Lung (tissue), 11 donors: ENCODE measurements at regions not wholly inside any gene's neighbourhood (a gene's known extent, or its start where the extent isn't known, plus 50 kb on each side); places are given as distances from the start of the nearest gene placed in this dataset.

Experiments used
- ATAC-seq: fragments of 200-7000 bp; cut with Tn5 transposase; one replicate; pipeline ENCODE4 v1.9.1; 2020; ENCODE audit warnings: moderate number of reproducible peaks; ENCODE audit not compliant: insufficient read depth, low FRiP score
- DNase-seq, 3 donors: peaks; one replicate each; pipeline ENCODE4 v3.0.0-alpha.2; 2013 to 2017
- H3K27ac ChIP-seq, 2 donors: one replicate each; pipeline ENCODE4 v1.5.1; 2013; ENCODE audit warnings: mild to moderate bottlenecking in 2 of 2, moderate library complexity in 2 of 2, control low read depth in 1 of 2, inconsistent platforms in 1 of 2, low read depth in 1 of 2, low read length in 1 of 2
- H3K27me3 ChIP-seq, 3 donors: one replicate each; pipeline ENCODE4 v1.5.1; 2013; ENCODE audit warnings: low read length in 2 of 3; ENCODE audit not compliant: control insufficient read depth in 3 of 3, insufficient read depth in 3 of 3
- H3K36me3 ChIP-seq, 4 donors: one replicate each; pipeline ENCODE4 v1.5.1; 2013; ENCODE audit warnings: low read length in 4 of 4, mild to moderate bottlenecking in 1 of 4, moderate library complexity in 1 of 4; ENCODE audit not compliant: control insufficient read depth in 4 of 4, insufficient read depth in 4 of 4
- H3K4me1 ChIP-seq, 5 donors: one replicate each; pipeline ENCODE4 v1.5.1; 2013; ENCODE audit warnings: low read length in 5 of 5, mild to moderate bottlenecking in 2 of 5, moderate library complexity in 1 of 5; ENCODE audit not compliant: control insufficient read depth in 5 of 5, insufficient read depth in 5 of 5
- H3K4me3 ChIP-seq: one replicate; pipeline ENCODE4 v1.5.1; 2013; ENCODE audit warnings: mild to moderate bottlenecking, control low read depth, moderate library complexity
- H3K9ac ChIP-seq, 2 donors: one replicate each; pipeline ENCODE4 v1.5.1; 2013; ENCODE audit warnings: low read length in 2 of 2, control low read depth in 1 of 2; ENCODE audit not compliant: insufficient read depth in 1 of 2
- H3K9me3 ChIP-seq, 4 donors: one replicate each; pipeline ENCODE4 v1.5.1; 2013; ENCODE audit warnings: low read length in 3 of 4, mild to moderate bottlenecking in 1 of 4, moderate library complexity in 1 of 4; ENCODE audit not compliant: control insufficient read depth in 4 of 4, insufficient read depth in 3 of 4
- CTCF ChIP-seq: IDR thresholded peaks from 2 replicates; pipeline ENCODE4 v1.5.1; 2012; ENCODE audit warnings: mild to moderate bottlenecking; ENCODE audit errors: control extremely low read depth, extremely low read depth
- WGBS, 2 donors: extraction: QIAGEN DNeasy Blood & Tissue Kit; methylation state at CpG; one replicate each; pipeline ENCODE4 v1.1.7; 2013; 5-methylcytosine and 5-hydroxymethylcytosine counted together
- donor health status: control.
- donor health status: control.
- donor health status: Bipolar disorder and iron deficiency.
- donor health status: healthy.
- donor health status: DM: yes; HTN: yes; CAD: no.

GRCh38 chr6:144586986-144587385, 301.9 kb downstream of the UTRN start:
- Histone ChIP-seq H3K9me3 (no peaks in the 10 kb centered on the region), H3K4me3 (no peak overlapping the region), H3K4me1 (peaks cover 0 to 10% (median 0%) of the 10 kb centered on the region in 5 donors), H3K9ac (no peak overlapping the region), H3K27ac (no peak overlapping the region), H3K36me3 (peaks cover 0 to 6% (median 1%) of the 10 kb centered on the region in 4 donors), H3K27me3 (no peaks in the 10 kb centered on the region)
- no peak for ATAC-seq
- no peak for DNase-seq
- 76 to 87% methylated on average over 3 of the region's 3 CpGs for WGBS, 2 donors
- no peak for TF ChIP-seq CTCF

GRCh38 chr6:144588697-144589325, 303.7 kb downstream of the UTRN start:
- DNase-seq (peak in 1 of 3 donors; percentile 37), ATAC-seq (no peak)
- no peak overlapping the region for H3K27ac ChIP-seq
- 79 to 84% methylated on average over 1 of the region's 1 CpG for WGBS, 2 donors
- TF ChIP-seq CTCF = no peak
- H3K9me3 ChIP-seq = no peaks in the 10 kb centered on the region
- H3K4me3 ChIP-seq = no peak overlapping the region
- H3K27me3 ChIP-seq = no peaks in the 10 kb centered on the region
- peaks cover 0 to 13% (median 1%) of the 10 kb centered on the region in 4 donors for H3K36me3 ChIP-seq
- no peak overlapping the region for H3K9ac ChIP-seq
- H3K4me1 ChIP-seq = peaks cover 0 to 3% (median 0%) of the 10 kb centered on the region in 5 donors

- no peaks in the 10 kb centered on the region for H3K9me3 ChIP-seq
- no peak overlapping the region for H3K9ac ChIP-seq
- H3K27me3 ChIP-seq = no peaks in the 10 kb centered on the region
- peaks cover 0 to 3% (median 0%) of the 10 kb centered on the region in 5 donors for H3K4me1 ChIP-seq
- no peak overlapping the region for H3K27ac ChIP-seq
- no peak overlapping the region for H3K4me3 ChIP-seq
- DNase-seq (peak in 2 of 3 donors; percentile 15 to 38), ATAC-seq (peak; percentile 68)
- WGBS, 2 donors = 35 to 43% methylated on average over 4 of the region's 4 CpGs
- TF ChIP-seq CTCF = no peak
- peaks cover 0 to 13% (median 1%) of the 10 kb centered on the region in 4 donors for H3K36me3 ChIP-seq
These were observed 305.4 kb downstream of the UTRN start for GRCh38 chr6:144590532-144590931.

GRCh38 chr6:144593392-144593791, 308.3 kb downstream of the UTRN start:
- WGBS, 2 donors = 95 to 100% methylated on average over 1 of the region's 1 CpG
- Histone ChIP-seq H3K4me3 (no peak overlapping the region), H3K9me3 (no peaks in the 10 kb centered on the region), H3K9ac (no peak overlapping the region), H3K36me3 (peaks cover 0 to 9% (median 0%) of the 10 kb centered on the region in 4 donors), H3K27ac (no peak overlapping the region), H3K4me1 (peaks cover 0 to 2% (median 0%) of the 10 kb centered on the region in 5 donors), H3K27me3 (no peaks in the 10 kb centered on the region)
- DNase-seq (no peak), ATAC-seq (no peak)
- TF ChIP-seq CTCF = no peak
